GM23338 (cell line): ENCODE measurements at regions not wholly inside any gene's neighbourhood (a gene's known extent, or its start where the extent isn't known, plus 50 kb on each side); places are given as distances from the start of the nearest gene placed in this dataset.

Source experiments
- ATAC-seq: fragments of 200-7000 bp; cut with Tn5 transposase; 3 replicates; pipeline ENCODE4 v1.9.1; 2020
- DNase-seq: peaks from one replicate; pipeline ENCODE4 v3.0.0-alpha.2; 2015; ENCODE audit warnings: low spot score
- H2AFZ ChIP-seq: fragments of 200-600 bp; sonication (generic); 2 replicates; pipeline ENCODE4 v1.8.0; 2016; ENCODE audit warnings: antibody characterized with exemption, mild to moderate bottlenecking, moderate library complexity
- H3F3A ChIP-seq: fragments of 200-600 bp; sonication (generic); replicated peaks from 2 replicates; pipeline ENCODE4 v1.8.0; 2017; ENCODE audit warnings: antibody characterized with exemption, mixed run types, low read depth
- H3K27ac ChIP-seq: fragments of 200-600 bp; sonication (generic); 2 replicates; pipeline ENCODE4 v1.6.1; 2016; ENCODE audit warnings: low read depth
- H3K27me3 ChIP-seq: fragments of 200-600 bp; sonication (generic); 2 replicates; pipeline ENCODE4 v1.8.0; 2016; ENCODE audit warnings: mild to moderate bottlenecking, mixed run types, moderate library complexity; ENCODE audit not compliant: insufficient read depth
- H3K36me3 ChIP-seq: fragments of 200-600 bp; sonication (generic); 2 replicates; pipeline ENCODE4 v1.8.0; 2016; ENCODE audit warnings: mild to moderate bottlenecking; ENCODE audit not compliant: insufficient read depth
- H3K4me1 ChIP-seq: fragments of 200-600 bp; sonication (generic); 2 replicates; pipeline ENCODE4 v1.8.0; 2016; ENCODE audit warnings: mild to moderate bottlenecking, moderate library complexity; ENCODE audit not compliant: insufficient read depth
- H3K4me2 ChIP-seq: fragments of 200-600 bp; sonication (generic); 2 replicates; pipeline ENCODE4 v1.7.1; 2017; ENCODE audit warnings: mixed run types
- H3K4me3 ChIP-seq: fragments of 200-600 bp; sonication (generic); 2 replicates; pipeline ENCODE4 v1.6.1; 2016; ENCODE audit warnings: mixed run types
- H3K79me2 ChIP-seq: fragments of 200-600 bp; sonication (generic); replicated peaks from 2 replicates; pipeline ENCODE4 v1.8.0; 2017; ENCODE audit warnings: mild to moderate bottlenecking; ENCODE audit not compliant: insufficient read depth
- H3K9me2 ChIP-seq: fragments of 200-600 bp; sonication (generic); 2 replicates; pipeline ENCODE4 v1.8.0; 2017; ENCODE audit not compliant: insufficient read depth
- H4K20me1 ChIP-seq: fragments of 200-600 bp; sonication (generic); replicated peaks from 2 replicates; pipeline ENCODE4 v1.8.0; 2017; ENCODE audit warnings: mild to moderate bottlenecking; ENCODE audit not compliant: insufficient read depth
- H3K27ac Mint-ChIP-seq: 2 replicates; pipeline ENCODE4 v1.8.0; 2020; ENCODE audit warnings: inconsistent platforms, mild to moderate bottlenecking, moderate library complexity, mixed read lengths
- H3K27me3 Mint-ChIP-seq: 3 replicates; pipeline ENCODE4 v1.8.0; 2022; ENCODE audit warnings: low read depth, mild to moderate bottlenecking, moderate library complexity, mixed read lengths, inconsistent platforms; ENCODE audit not compliant: insufficient read depth, poor library complexity
- H3K36me3 Mint-ChIP-seq: 3 replicates; pipeline ENCODE4 v1.8.0; 2021; ENCODE audit warnings: low read depth, mild to moderate bottlenecking, inconsistent platforms, moderate library complexity, mixed read lengths
- H3K4me1 Mint-ChIP-seq: 3 replicates; pipeline ENCODE4 v1.8.0; 2020; ENCODE audit warnings: mild to moderate bottlenecking, inconsistent platforms, mixed read lengths
- H3K4me3 Mint-ChIP-seq: 3 replicates; pipeline ENCODE4 v1.8.0; 2021; ENCODE audit warnings: moderate library complexity, mild to moderate bottlenecking, inconsistent platforms, mixed read lengths
- H3K9me3 Mint-ChIP-seq: 3 replicates; pipeline ENCODE4 v1.8.0; 2020; ENCODE audit warnings: moderate library complexity, mild to moderate bottlenecking, inconsistent platforms, mixed read lengths
- CTCF ChIP-seq, 2 experiments: fragments of 200-600 bp in 1 of 2; sonication (generic) in 1 of 2; conservative IDR thresholded peaks; 2 replicates each; pipeline versions ENCODE4 v1.5.1 to v1.6.1; 2016 to 2017; ENCODE audit warnings: antibody characterized with exemption in 2 of 2, low read depth in 2 of 2, mild to moderate bottlenecking in 2 of 2, moderate library complexity in 1 of 2
- ETS1 ChIP-seq: IDR thresholded peaks from 2 replicates; pipeline ENCODE4 v1.6.1; 2016; ENCODE audit warnings: antibody characterized with exemption
- NANOG ChIP-seq: IDR thresholded peaks from 2 replicates; pipeline ENCODE4 v1.6.1; 2016; ENCODE audit warnings: antibody characterized with exemption, borderline replicate concordance
- REST ChIP-seq: IDR thresholded peaks from one replicate; pipeline ENCODE4 v1.6.1; 2018; ENCODE audit warnings: antibody characterized with exemption; ENCODE audit not compliant: unreplicated experiment
- ZNF114 ChIP-seq: fragments of 250-450 bp; sonication (Bioruptor Pico); IDR thresholded peaks from 2 replicates; pipeline ENCODE4 v1.5.0; 2020; ENCODE audit warnings: mild to moderate bottlenecking, moderate library complexity
- ZNF331 ChIP-seq: fragments of 250-450 bp; sonication (Bioruptor Pico); IDR thresholded peaks from 2 replicates; pipeline ENCODE4 v1.5.0; 2020; ENCODE audit warnings: low read depth, mild to moderate bottlenecking, moderate library complexity
- ZNF462 ChIP-seq: fragments of 250-450 bp; sonication (Bioruptor Pico); IDR thresholded peaks from 2 replicates; pipeline ENCODE4 v1.5.0; 2020; ENCODE audit warnings: mild to moderate bottlenecking, moderate library complexity

GRCh38 chr11:105201166-105201565 is 61.6 kb upstream of the CARD18 start (continued):
- no peak for TF ChIP-seq REST

GRCh38 chr11:105197071-105197815 is 57.7 kb upstream of the CARD18 start:
- H3K36me3 Mint-ChIP-seq, result no peaks in the 10 kb centered on the region
- no peaks in the 10 kb centered on the region for H3K4me1 Mint-ChIP-seq
- Histone ChIP-seq H3K4me1 (no peaks in the 10 kb centered on the region), H2AFZ (peak overlapping the region; percentile 67; the same call in 1 of the 2 replicates), H3K27ac (no peak overlapping the region), H3K4me3 (no peak overlapping the region), H3K79me2 (no peaks in the 10 kb centered on the region), H3K27me3 (no peaks in the 10 kb centered on the region), H3K4me2 (no peak overlapping the region), H3K36me3 (no peaks in the 10 kb centered on the region), H4K20me1 (no peaks in the 10 kb centered on the region), H3F3A (no peaks in the 10 kb centered on the region), H3K9me2 (no peaks in the 10 kb centered on the region; the same call in 1 of the 2 replicates)
- DNase-seq (no peak), ATAC-seq (no peak)
- peaks cover 2% of the 10 kb centered on the region for H3K27me3 Mint-ChIP-seq
- H3K4me3 Mint-ChIP-seq, result no peak overlapping the region
- no peak overlapping the region for H3K27ac Mint-ChIP-seq
- no peaks in the 10 kb centered on the region for H3K9me3 Mint-ChIP-seq
- TF ChIP-seq ZNF331 (CRISPR knock-in tag), result no peak
- TF ChIP-seq REST, result no peak
- TF ChIP-seq ZNF114 (CRISPR knock-in tag), result no peak
- TF ChIP-seq ETS1, result no peak
- no peak for TF ChIP-seq NANOG
- TF ChIP-seq CTCF (conservative IDR thresholded peaks at IDR 0.05; ENCODE audit: low read depth in 2 of 2), result no peak
- TF ChIP-seq ZNF462 (CRISPR knock-in tag), result no peak
